Activated naive CD8-positive, alpha-beta T cell (primary cell): ENCODE measurements at regions not wholly inside any gene's neighbourhood (a gene's known extent, or its start where the extent isn't known, plus 50 kb on each side); places are given as distances from the start of the nearest gene placed in this dataset.

Source experiments
- H3K27ac Mint-ChIP-seq: one replicate; pipeline ENCODE4 v1.8.0; 2021; ENCODE audit warnings: mixed read lengths
- H3K27me3 Mint-ChIP-seq: one replicate; pipeline ENCODE4 v1.8.0; 2021; ENCODE audit warnings: mixed read lengths
- H3K36me3 Mint-ChIP-seq: one replicate; pipeline ENCODE4 v1.8.0; 2021; ENCODE audit warnings: mixed read lengths
- H3K4me1 Mint-ChIP-seq: one replicate; pipeline ENCODE4 v1.8.0; 2021; ENCODE audit warnings: low read depth, mixed read lengths
- H3K4me3 Mint-ChIP-seq: one replicate; pipeline ENCODE4 v1.8.0; 2021; ENCODE audit warnings: mild to moderate bottlenecking, mixed read lengths
- H3K9me3 Mint-ChIP-seq: one replicate; pipeline ENCODE4 v1.8.0; 2021; ENCODE audit warnings: low read depth, mixed read lengths

DNA sequence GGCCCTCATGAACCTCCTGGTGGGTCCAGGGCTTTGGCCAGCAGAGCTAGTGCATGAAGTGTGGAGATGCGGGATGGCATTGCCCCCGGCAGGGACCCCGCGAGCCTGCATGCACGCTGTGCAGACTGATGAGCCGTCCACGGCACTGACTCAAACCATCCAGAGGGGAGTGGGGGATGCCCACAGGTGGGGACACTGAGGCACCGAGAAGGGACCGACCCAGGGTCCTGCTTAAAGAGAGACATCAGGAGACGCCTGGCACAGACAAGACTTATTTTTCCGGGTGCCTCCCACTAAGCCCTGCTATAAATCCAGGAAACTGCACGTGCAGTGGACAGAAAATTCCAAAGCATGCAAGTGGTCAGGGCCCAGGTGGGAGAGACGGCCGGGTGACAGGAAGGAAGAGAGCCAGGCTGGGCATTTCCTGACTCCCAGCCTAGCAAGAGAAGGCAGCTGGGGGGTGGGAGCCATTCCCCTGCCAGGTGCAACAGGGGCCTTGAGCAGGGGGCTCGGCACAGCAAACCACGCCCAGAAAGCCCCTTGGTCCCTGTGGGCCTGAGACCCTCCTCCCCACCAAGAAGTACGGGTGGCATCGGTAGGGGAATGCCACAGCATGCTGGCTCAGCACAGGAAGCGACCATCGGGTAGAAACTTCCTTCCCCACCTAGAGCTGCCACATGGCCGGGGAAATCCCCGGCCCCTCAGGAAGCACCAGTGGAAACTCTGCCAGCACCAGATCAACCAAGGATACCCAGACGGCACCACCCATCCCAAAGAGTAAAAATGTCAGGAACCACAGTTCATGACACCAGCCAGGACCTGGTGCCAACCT is 91.5 kb downstream of the FOXL3 start:
- H3K27ac Mint-ChIP-seq: peak overlapping the region; percentile 80
- H3K27me3 Mint-ChIP-seq: no peaks in the 10 kb centered on the region
- peaks cover 4% of the 10 kb centered on the region for H3K36me3 Mint-ChIP-seq
- peaks cover 9% of the 10 kb centered on the region for H3K9me3 Mint-ChIP-seq
- H3K4me1 Mint-ChIP-seq: peaks cover 27% of the 10 kb centered on the region
- H3K4me3 Mint-ChIP-seq: peak overlapping the region; percentile 62

DNA sequence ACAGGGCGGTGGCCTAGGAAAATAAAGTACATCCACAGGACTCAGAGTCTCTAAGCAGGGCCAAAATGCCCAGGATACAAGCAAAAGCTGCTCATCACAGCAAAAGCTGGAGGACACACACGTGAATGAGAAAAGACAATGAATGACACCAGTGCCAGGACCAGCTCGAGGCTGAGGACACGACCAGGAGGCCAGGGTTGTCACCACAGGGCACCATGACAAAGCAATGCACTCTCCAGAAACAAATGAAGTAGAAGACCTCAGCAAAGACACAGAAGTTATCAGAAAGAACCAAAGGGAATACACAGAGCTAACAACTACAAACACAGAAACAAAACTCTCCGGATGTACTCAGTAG is 92.1 kb downstream of the FOXL3 start:
- Mint-ChIP-seq H3K27me3 (no peaks in the 10 kb centered on the region), H3K4me3 (peak overlapping the region; percentile 2)

DNA sequence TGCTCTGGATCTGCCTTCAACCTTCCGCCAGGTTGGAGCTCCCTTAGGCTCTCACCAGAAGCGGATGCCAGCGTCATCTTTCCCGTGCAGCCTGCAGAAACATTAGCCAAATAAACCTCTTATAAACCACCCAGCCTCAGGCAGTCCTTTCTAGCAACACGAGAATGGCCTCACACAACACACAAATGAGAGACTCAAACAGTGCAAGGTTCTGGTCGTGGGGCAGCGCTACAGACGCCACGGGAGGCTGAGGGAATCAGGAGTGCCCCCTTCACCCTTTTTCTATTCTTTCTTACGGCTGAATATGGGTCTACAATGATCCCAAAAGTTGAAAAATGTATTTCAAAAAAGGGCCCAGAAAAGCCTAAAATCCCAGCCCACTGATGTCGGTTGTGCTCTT is 96.4 kb downstream of the FOXL3 start:
- peaks cover 9% of the 10 kb centered on the region for H3K9me3 Mint-ChIP-seq
- no peaks in the 10 kb centered on the region for H3K27me3 Mint-ChIP-seq
- H3K4me1 Mint-ChIP-seq: peaks cover 23% of the 10 kb centered on the region
- H3K4me3 Mint-ChIP-seq: no peak overlapping the region
- peaks cover 4% of the 10 kb centered on the region for H3K36me3 Mint-ChIP-seq
- no peak overlapping the region for H3K27ac Mint-ChIP-seq

More for the DNA sequence above, 92.1 kb downstream of the FOXL3 start:
- peaks cover 4% of the 10 kb centered on the region for H3K36me3 Mint-ChIP-seq
- peak overlapping the region; percentile 80 for H3K27ac Mint-ChIP-seq
- peaks cover 9% of the 10 kb centered on the region for H3K9me3 Mint-ChIP-seq
- peaks cover 26% of the 10 kb centered on the region for H3K4me1 Mint-ChIP-seq

DNA sequence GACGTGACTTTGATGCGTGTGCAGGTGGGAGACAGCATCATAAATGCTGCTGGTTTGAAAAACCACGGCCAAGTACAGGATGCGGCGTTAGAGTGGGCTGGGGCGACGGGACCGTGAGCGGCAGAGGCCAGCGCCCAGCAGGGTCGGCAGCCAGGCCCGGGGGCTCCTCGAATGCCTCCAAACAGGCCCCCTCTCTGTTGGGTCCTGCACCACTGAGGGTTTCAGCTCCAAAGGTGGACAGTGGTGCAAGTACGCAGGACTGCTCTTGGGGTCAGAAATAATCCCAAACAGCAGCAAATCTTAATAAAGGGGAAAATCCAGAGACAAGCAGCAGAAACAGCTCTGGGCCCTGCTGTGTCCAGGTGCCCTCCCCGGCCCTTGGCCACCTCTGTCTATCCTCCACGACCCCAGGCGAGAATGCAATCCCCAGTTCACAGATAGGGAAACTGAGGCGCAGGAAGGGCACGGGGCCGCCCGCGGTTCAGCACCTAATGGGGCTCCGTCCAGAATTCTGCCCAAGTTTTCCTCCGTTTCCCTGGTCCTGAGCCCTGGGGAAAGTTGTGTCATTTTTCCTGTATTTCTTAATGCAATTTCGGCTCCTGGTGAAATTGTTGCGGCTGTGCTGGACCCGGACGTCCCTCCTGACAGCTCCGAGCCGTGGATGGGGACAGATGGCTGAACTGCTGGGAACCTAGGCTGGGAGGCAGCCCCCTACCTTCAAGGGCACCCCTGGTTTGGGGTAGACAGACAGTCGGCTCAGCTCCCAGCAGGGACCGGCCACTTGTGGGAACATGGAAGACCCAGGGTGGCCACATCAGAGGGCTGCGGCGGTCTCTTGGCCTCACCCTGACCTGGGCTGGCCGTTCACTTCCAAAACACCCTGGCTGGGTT is 97.4 kb downstream of the FOXL3 start:
- Mint-ChIP-seq H3K27ac (no peak overlapping the region), H3K27me3 (no peaks in the 10 kb centered on the region), H3K4me1 (peaks cover 13% of the 10 kb centered on the region), H3K36me3 (peaks cover 4% of the 10 kb centered on the region), H3K9me3 (peaks cover 9% of the 10 kb centered on the region), H3K4me3 (no peak overlapping the region)

DNA sequence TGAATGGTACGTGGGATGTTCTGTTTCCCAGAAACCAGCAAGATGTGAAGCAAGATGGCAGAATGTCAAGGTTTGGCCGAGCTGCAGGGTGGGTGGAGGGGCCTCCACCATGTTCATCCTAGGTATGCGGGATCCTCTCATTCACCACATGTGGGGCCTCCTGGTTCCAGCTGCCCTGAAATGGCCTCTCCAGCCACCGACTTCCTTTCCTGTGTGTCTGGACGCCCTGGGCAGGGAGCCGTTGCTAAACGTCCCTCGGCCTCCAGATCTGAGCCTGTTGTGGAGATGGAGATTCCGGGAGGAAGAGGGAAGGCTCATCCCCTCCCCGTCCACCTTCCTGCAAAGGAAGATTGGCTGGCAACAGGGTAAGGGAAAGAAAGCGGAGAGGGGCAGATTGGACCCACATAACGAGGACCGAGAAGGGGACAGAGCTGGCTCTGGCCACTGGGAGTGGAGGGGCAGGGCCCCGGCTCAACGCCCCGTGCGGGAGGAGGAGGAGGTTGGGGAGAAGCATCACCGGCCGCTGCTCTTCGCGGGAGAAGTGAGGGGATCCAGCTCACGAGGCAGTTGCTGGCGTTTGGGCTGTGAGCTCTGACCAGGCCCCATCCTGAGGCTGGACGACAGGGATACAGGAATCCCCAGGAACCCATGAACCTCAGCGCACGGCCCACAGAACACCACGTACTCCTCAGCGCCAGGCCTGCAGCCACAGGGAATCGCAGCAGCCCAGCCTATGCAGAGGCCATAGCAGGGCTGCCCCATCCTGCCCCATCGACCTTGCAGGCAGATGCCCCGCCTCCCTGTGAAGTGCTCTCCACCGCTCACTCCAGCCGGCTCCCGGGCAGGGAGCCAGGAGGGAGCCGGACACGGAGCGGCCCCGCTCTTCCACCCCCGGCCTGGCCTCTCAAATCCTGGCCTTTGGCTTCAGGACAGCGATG is 98.3 kb downstream of the FOXL3 start:
- Mint-ChIP-seq H3K27me3 (no peaks in the 10 kb centered on the region), H3K27ac (no peak overlapping the region), H3K36me3 (peaks cover 6% of the 10 kb centered on the region), H3K9me3 (peaks cover 9% of the 10 kb centered on the region), H3K4me1 (peaks cover 9% of the 10 kb centered on the region), H3K4me3 (no peak overlapping the region)

DNA sequence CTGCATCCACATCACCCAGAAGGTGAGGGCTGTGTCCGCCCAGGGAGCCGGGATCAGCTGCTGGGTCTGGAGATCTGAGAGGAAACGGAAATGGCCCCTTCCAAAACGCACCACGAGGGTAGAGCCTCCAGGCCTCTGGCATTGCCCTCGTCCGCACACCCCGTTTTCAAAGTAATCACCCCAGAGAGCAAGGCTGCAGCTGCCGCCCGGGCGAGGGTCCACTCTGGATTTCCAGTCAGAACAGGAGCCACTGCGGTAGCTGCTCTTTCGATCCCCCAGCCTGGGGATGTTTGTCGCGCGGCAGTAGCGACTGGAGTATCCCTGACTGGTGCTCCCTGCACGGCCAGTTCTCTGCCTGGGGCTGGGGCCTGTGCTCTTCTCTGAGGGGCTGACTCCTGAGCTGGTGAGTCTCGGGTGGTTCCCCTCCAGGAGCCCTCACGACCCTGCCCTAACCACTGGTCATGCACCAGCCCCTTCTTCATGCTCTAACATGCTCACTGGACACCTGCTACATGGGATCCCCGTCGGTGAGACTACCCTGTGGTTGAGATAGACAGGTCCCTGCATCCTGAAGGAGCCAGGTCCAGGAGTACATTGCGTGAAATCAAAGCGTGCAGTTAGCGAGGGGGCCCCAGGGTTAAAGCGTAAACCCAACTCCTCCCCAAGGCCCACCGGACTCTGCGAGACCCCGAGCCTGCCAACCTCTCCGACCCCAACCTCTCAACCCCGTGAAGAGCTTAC is 99.2 kb downstream of the FOXL3 start:
- Mint-ChIP-seq H3K4me3 (no peak overlapping the region), H3K9me3 (peaks cover 4% of the 10 kb centered on the region), H3K36me3 (peaks cover 3% of the 10 kb centered on the region), H3K27me3 (no peaks in the 10 kb centered on the region), H3K27ac (no peak overlapping the region), H3K4me1 (peaks cover 9% of the 10 kb centered on the region)

DNA sequence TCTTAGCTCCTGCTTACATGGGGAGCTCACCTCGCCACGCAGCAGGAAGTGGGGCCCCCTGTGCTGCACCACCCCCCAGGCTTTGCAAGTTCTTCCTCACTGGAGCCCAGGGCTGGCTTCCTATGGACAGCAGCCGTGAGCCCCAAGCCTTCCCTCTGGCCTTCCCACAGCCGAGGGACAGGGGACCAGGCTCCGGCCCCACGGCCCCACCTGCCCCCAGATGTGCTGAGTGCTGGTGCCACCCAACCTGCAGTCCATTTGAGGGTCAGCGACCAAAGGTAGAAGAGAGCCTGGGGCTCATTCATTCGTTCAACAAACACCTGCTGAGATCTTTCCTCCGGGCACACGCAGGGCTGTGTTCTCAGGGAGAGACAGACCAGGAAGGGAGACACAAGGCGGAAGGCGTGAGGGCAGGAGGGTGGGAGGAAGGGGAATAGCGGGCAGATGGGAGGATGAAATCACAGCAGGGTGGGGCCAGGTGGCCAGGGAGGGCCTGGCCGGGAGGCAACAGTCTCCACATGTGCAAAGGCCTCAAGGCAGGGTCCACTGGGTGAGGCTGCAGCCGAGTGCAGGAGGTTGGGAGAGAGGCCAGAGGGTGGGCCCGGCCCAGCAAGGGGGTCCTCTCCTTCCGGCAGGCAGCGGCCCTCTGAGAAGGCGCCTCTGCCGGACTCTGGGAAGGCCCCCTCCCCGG is 100.1 kb downstream of the FOXL3 start:
- H3K9me3 Mint-ChIP-seq: peaks cover 5% of the 10 kb centered on the region
- no peak overlapping the region for H3K27ac Mint-ChIP-seq
- no peak overlapping the region for H3K4me3 Mint-ChIP-seq
- peaks cover 3% of the 10 kb centered on the region for H3K36me3 Mint-ChIP-seq
- H3K4me1 Mint-ChIP-seq: peaks cover 9% of the 10 kb centered on the region
- H3K27me3 Mint-ChIP-seq: no peaks in the 10 kb centered on the region

DNA sequence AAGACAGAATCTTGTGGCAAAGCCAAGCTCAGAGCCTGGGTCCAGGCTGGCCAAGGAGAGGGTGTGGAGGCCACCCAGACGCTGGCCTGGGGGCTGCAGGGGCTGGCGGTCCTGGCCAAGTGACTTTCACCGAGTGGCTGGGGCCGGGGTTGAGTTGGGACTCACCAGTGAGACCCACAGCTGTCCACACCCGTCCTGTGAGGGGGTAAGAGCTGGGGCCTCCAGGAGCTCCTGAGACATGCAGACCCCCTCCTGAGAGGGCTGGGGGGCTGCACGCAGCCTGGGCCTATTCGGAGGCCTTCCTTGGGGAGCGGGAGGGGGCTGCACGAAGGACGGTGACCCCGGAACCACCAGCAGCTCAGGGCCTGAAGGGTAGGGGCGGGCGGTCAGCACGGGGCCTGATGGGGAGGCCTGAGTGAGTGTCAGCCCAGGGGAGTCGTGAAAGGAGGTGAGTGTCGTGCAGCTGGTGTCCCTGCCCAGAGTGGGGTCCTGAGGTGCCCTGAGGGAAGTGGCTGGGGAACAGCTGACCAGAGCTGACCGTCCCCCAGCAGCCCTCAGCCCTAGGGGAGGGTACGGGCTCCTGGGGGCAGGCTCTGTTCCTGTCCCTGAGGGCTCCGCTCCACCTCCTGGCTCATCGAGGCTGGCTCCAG is 100.9 kb downstream of the FOXL3 start:
- H3K4me3 Mint-ChIP-seq: no peak overlapping the region
- H3K9me3 Mint-ChIP-seq: peaks cover 9% of the 10 kb centered on the region
- H3K27ac Mint-ChIP-seq: no peak overlapping the region
- peaks cover 7% of the 10 kb centered on the region for H3K36me3 Mint-ChIP-seq
- no peaks in the 10 kb centered on the region for H3K27me3 Mint-ChIP-seq
- H3K4me1 Mint-ChIP-seq: peaks cover 9% of the 10 kb centered on the region

DNA sequence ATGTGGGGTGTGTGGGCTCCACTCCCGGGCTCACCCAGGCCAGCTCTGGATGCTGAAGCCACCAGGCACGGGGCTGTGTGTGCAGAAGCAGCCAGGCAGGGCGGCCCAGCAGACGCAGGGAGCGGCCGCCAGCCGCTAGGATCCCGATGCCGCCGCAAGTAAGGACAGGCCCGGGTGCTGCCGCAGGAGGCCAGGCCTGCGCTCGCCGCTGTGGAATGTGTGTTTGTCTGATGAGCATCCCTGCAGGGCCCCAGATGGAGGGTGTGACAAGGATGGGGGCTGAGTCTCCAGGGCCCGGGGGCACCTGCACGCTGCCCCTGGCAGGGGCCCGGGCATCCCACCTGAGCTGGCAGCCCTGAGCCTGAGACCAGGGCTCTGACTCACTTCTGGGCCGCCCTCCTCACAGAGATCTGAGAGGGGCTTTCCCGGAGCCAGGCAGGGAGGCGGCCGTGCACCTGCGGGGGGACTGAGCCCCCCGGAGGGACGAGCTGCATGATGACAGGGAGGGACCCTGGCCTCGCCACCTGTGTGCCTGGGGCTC is 101.5 kb downstream of the FOXL3 start:
- peaks cover 9% of the 10 kb centered on the region for H3K4me1 Mint-ChIP-seq
- no peak overlapping the region for H3K27ac Mint-ChIP-seq
- no peak overlapping the region for H3K4me3 Mint-ChIP-seq
- peaks cover 11% of the 10 kb centered on the region for H3K36me3 Mint-ChIP-seq
- peaks cover 15% of the 10 kb centered on the region for H3K9me3 Mint-ChIP-seq
- no peaks in the 10 kb centered on the region for H3K27me3 Mint-ChIP-seq

DNA sequence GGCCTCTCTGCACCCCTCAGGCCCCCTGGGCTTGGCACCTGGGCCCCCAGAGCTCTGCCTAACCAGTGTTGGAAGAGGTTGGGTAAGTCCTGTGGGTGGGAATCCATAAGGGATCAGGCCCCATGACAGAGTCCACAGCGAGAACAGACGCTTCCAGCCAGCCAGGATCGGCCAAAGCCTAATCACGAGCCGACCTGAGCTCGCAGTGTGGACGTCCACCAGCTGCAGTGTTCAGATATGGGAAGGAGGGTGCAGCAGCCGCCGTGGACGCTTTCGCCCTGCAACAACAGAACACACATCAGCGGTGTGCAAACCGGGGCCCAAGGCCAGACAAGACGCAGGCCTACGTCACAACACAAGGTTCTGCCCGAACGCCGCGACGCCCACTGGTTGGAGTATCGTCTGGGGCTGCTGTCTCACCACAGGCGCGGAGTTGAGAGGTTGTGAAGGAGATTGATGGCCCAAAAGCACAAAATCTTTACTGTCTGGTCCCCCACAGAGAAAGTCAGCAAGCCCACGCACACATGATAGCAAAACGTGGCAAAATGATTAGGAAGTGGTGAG is 102.1 kb downstream of the FOXL3 start:
- peaks cover 9% of the 10 kb centered on the region for H3K4me1 Mint-ChIP-seq
- no peak overlapping the region for H3K4me3 Mint-ChIP-seq
- H3K27me3 Mint-ChIP-seq: no peaks in the 10 kb centered on the region
- peaks cover 11% of the 10 kb centered on the region for H3K36me3 Mint-ChIP-seq
- H3K9me3 Mint-ChIP-seq: peaks cover 18% of the 10 kb centered on the region
- H3K27ac Mint-ChIP-seq: no peak overlapping the region

DNA sequence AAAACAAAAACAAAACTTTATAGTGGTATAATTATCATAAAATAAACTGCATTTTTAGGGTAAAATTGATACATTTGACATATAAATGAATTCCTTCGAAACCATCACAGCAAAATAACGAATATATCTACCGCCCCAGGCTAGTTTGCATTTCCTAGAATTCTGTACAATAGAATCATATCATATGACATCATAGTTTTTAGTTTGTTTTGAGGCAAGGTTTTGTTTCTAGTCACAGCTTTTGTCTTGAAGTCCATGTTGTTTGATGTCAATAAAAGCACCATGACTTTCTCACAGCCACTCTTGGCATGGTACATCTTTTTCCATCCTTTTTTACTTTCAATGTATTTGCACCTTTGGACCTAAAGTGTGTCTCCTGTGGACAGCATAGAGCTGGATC is 102.9 kb downstream of the FOXL3 start:
- no peaks in the 10 kb centered on the region for H3K27me3 Mint-ChIP-seq
- peaks cover 18% of the 10 kb centered on the region for H3K9me3 Mint-ChIP-seq
- H3K4me3 Mint-ChIP-seq: no peak overlapping the region
- H3K4me1 Mint-ChIP-seq: peaks cover 9% of the 10 kb centered on the region
- H3K27ac Mint-ChIP-seq: no peak overlapping the region
- peaks cover 11% of the 10 kb centered on the region for H3K36me3 Mint-ChIP-seq

DNA sequence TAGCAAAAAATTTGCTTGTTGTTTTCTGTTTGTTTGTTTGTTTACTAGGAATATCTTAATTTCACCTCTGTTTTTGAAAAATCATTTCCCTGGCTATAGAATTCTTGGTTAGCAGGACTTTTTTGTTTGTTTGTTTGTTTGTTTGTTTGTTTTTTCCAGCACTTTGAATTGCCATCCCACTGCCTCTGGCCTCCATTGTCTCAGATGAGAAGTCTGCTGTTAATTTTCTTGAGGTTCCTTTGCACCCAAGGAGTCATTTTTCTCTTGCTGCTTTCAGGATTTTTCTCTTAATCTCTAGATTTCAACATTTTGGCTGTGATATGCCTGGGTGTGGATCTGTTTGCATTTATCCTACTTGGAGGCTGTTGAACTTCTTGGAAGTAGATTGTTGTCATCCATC is 105.7 kb downstream of the FOXL3 start:
- Mint-ChIP-seq H3K27ac (no peak overlapping the region), H3K4me3 (no peak overlapping the region), H3K9me3 (peaks cover 26% of the 10 kb centered on the region), H3K36me3 (peaks cover 21% of the 10 kb centered on the region), H3K4me1 (no peaks in the 10 kb centered on the region), H3K27me3 (no peaks in the 10 kb centered on the region)

DNA sequence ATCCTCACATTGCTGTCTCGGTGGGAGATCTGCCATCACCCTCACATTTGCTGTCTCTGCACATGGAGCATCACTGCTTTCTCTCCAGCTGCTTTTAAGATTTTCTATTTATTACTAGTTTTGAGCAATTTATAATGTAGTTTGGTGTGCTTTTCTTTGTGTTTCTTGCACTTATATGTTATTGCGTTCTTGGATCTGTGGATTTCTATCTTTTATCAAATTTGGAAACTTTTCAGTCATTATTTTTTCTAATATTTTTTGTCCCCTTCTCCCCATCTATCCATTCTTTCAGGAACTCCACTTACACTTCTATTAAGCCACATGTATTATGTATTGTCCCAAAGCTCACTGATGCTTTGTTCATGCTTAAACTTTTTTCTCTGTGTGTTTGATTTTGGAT is 108.9 kb downstream of the FOXL3 start:
- Mint-ChIP-seq H3K4me1 (no peaks in the 10 kb centered on the region), H3K4me3 (no peak overlapping the region), H3K27ac (no peak overlapping the region), H3K36me3 (peaks cover 18% of the 10 kb centered on the region), H3K9me3 (peaks cover 26% of the 10 kb centered on the region), H3K27me3 (no peaks in the 10 kb centered on the region)
